HG03095 (cell line): ENCODE measurements at regions not wholly inside any gene's neighbourhood (a gene's known extent, or its start where the extent isn't known, plus 50 kb on each side); places are given as distances from the start of the nearest gene placed in this dataset.

Source experiments
- ATAC-seq: cut with Tn5 transposase; IDR thresholded peaks from one replicate; pipeline ENCODE4 v1.9.1; 2021; ENCODE audit warnings: moderate library complexity; ENCODE audit not compliant: unreplicated experiment

GRCh38 chr22:48346311-48346710, 1481.4 kb downstream of the BRD1 start:
- no peak for ATAC-seq

- ATAC-seq: no peak
Observed at GRCh38 chr22:48345631-48346030, 1482.0 kb downstream of the BRD1 start.

GRCh38 chr22:48343461-48343860, 1484.2 kb downstream of the BRD1 start:
- no peak for ATAC-seq

GRCh38 chr22:48342732-48343131, 1484.9 kb downstream of the BRD1 start:
- no peak for ATAC-seq

- ATAC-seq: no peak
Observed at GRCh38 chr22:48342016-48342415, 1485.7 kb downstream of the BRD1 start.

GRCh38 chr22:48340727-48341709, 1486.7 kb downstream of the BRD1 start:
- ATAC-seq: no peak

- no peak for ATAC-seq
Observed at GRCh38 chr22:48340191-48340590, 1487.5 kb downstream of the BRD1 start.

- ATAC-seq: no peak
Observed at GRCh38 chr22:48338793-48339705, 1488.6 kb downstream of the BRD1 start.

- no peak for ATAC-seq
Observed at GRCh38 chr22:48337957-48338792, 1489.5 kb downstream of the BRD1 start.

- no peak for ATAC-seq
Observed at GRCh38 chr22:48336339-48337060, 1491.2 kb downstream of the BRD1 start.

- ATAC-seq: no peak
Observed at GRCh38 chr22:48335442-48336139, 1492.1 kb downstream of the BRD1 start.

- no peak for ATAC-seq
Observed at GRCh38 chr22:48334971-48335370, 1492.7 kb downstream of the BRD1 start.

GRCh38 chr22:48333816-48334735, 1493.6 kb downstream of the BRD1 start:
- ATAC-seq: no peak

GRCh38 chr22:48333323-48333763, 1494.3 kb downstream of the BRD1 start:
- no peak for ATAC-seq

- ATAC-seq: no peak
Observed at GRCh38 chr22:48332438-48333322, 1495.0 kb downstream of the BRD1 start.

- ATAC-seq: no peak
Observed at GRCh38 chr22:48331691-48332220, 1495.9 kb downstream of the BRD1 start.

- no peak for ATAC-seq
Observed at GRCh38 chr22:48331266-48331665, 1496.4 kb downstream of the BRD1 start.
